AG09319 (cell line): ENCODE measurements at regions not wholly inside any gene's neighbourhood (a gene's known extent, or its start where the extent isn't known, plus 50 kb on each side); places are given as distances from the start of the nearest gene placed in this dataset.
"Not testable (repeated sequence)": the region's sequence is repeated elsewhere in the genome, so short reads cannot be mapped to it uniquely, and the experiment has no call there.

Experiments
- DNase-seq: peaks from one replicate; pipeline ENCODE4 v3.0.0-alpha.2; 2010; ENCODE audit warnings: low read depth; ENCODE audit errors: extremely low read depth
- TF ChIP-seq, protein P1 (sequence below): IDR thresholded peaks from 2 replicates; pipeline ENCODE4 v1.5.1; 2011; ENCODE audit warnings: low read depth, mild to moderate bottlenecking, inconsistent platforms, low read length, moderate library complexity

DNA sequence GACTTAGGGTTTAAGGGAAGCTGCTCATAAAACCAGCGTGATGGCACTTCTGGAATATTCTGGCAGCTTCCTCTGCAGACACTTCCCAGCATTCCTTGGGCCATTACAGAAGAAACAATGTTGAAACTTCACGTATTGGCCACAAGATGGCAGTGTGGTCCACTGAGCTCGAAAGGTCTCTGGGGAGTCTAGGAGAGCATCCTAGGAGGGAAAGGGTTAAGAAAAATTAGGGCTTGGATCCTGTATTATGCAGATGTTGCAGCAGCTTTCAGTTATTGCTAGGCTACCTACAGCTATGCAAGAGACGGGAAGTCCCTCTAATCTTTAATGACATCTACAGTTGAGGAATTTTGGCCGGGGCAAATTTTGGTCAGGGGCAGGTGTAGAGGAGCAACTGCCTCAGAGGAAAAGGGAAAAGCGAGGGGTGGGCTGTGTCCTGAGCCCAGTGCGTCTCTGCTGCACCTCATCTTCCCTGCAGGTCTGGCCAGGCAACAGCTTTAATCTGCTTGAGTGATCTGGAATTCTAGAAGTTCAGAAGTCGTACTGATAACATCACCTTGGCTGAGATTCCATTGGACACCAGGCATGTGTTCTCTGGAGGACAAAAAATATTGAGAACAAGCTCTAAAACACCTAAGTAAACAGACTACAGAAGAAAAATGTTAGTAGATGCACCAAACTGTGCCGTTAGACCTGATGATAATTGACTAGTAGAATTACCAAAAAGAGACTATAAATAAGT lies 220.8 kb upstream of the PRSS58 start:
- DNase-seq: no peak
- TF ChIP-seq, protein P1, sequence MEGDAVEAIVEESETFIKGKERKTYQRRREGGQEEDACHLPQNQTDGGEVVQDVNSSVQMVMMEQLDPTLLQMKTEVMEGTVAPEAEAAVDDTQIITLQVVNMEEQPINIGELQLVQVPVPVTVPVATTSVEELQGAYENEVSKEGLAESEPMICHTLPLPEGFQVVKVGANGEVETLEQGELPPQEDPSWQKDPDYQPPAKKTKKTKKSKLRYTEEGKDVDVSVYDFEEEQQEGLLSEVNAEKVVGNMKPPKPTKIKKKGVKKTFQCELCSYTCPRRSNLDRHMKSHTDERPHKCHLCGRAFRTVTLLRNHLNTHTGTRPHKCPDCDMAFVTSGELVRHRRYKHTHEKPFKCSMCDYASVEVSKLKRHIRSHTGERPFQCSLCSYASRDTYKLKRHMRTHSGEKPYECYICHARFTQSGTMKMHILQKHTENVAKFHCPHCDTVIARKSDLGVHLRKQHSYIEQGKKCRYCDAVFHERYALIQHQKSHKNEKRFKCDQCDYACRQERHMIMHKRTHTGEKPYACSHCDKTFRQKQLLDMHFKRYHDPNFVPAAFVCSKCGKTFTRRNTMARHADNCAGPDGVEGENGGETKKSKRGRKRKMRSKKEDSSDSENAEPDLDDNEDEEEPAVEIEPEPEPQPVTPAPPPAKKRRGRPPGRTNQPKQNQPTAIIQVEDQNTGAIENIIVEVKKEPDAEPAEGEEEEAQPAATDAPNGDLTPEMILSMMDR: peak; percentile 68

DNA sequence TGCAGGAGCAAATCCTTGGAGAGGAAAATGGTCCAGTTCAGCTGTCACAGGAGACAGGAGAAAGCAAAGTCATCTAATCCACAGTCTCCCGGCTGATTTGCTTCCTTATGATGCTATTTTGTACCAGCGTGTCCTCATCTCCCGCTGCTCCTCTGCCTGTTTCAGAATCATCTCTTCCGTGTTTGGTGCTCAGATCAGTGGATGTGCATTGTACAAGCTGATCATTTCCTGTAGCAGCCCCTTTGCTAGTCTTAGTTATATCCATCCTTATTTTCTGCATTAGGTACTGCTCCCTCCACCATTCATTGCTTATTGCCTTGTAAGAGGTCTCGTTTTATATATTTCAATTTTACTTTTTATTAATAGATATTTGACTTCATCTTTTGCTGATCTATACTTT lies 219.9 kb upstream of the PRSS58 start:
- DNase-seq: not testable (repeated sequence)

DNA sequence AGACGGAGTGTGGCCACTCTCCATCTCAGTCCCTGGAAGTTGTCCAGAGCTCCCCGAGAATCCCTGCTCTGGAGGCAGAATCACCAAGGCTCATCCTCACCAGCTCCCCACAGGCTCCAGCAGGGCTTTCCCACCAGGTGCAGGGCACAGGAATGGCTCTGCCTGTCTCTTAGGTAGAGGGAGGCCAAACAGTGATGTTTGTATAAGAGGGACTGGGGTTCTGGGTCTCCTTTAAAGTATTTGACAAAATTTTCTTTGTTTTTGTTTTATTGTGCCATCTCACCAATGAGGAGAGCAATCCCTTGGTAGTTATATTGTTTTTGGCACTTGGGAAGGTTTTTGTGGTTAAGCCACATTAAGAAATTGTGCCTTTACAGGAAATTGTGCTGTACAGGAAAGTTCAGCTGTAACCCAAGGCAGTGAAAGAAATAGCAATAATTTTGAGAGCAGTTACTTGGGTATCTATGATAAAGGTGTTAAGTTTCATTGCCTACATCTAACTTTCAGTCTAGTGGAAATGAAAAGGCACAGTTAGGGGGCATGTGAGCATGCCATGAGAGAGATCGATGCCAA lies 219.3 kb upstream of the PRSS58 start:
- TF ChIP-seq, protein P1: no peak
- DNase-seq: no peak

DNA sequence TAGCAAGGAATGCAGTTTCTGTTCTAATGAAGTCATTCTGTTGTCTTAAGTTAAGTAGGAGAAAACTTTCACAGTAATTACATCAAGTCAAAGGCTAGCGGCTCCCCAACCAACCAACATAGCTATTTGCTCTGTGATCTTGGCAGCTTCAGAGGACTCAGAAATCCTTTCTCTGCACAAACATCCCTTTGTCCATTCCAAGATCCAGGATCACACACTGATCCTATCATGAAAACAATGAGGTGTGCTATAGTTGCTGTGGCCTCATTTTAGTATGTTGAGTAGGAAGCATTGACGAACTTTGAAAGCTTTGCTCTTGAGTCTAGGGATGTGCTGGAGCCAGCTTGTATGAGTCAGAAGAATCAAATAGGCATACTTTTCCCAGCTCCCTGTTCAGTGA lies 218.2 kb upstream of the PRSS58 start:
- DNase-seq: no peak
- TF ChIP-seq, protein P1: no peak

GRCh38 chr7:142471820-142472219 lies 214.0 kb upstream of the PRSS58 start:
- TF ChIP-seq, protein P1: no peak
- DNase-seq: no peak

DNA sequence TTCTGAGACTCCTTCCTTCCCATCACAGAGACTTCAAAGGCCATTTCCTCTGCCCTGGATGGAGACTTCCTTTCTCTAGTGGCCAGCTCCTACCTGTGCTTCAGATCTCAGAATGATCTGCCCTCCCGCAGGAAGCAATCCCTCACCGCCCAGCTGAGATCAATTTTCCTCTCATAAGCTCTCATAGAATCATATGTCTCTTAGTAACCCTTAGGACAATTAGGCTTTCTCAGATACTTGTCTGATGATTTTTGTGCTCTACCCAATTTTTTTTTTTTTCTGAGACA lies 212.6 kb upstream of the PRSS58 start:
- no peak for DNase-seq
- TF ChIP-seq, protein P1: no peak

DNA sequence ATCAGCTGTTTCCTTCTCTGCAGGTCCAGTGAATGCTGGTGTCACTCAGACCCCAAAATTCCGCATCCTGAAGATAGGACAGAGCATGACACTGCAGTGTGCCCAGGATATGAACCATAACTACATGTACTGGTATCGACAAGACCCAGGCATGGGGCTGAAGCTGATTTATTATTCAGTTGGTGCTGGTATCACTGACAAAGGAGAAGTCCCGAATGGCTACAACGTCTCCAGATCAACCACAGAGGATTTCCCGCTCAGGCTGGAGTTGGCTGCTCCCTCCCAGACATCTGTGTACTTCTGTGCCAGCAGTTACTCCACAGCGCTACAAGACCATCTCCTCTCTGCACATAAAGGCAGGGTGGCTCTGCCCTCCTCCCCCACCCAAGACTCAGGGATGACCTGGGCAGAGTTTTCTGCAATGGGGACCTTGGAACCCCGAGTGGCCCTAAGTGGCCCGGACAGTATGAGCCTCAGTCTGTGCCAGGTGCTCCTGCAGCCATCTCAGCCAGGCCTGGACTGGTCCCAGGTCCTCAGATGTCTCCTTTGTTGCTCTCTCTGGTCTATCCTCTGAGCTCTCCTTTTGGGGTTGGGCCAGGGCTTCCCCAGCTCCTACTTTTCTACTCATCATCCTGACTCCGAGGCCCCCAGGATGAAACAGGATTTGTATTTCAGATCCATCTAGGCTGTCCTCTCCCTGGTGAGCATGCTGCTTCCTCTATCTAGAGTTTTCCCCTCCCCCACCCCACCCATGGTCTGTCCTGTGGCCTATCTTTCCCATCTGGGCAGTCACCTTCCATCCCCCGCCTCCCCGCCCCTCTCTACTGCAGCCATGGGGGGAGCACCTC lies 212.1 kb upstream of the PRSS58 start:
- TF ChIP-seq, protein P1: no peak
- DNase-seq: no peak
